HEK293 (cell line): ENCODE measurements at regions not wholly inside any gene's neighbourhood (a gene's known extent, or its start where the extent isn't known, plus 50 kb on each side); places are given as distances from the start of the nearest gene placed in this dataset.

ENCODE experiments used
- EGR2 ChIP-seq: fragments of 450-650 bp; formaldehyde crosslinking; IDR thresholded peaks from 2 replicates; pipeline ENCODE4 v1.5.1; 2016; ENCODE audit warnings: low read depth, missing biosample characterization, missing genetic modification characterization
- HOXA7 ChIP-seq: sonication (generic); formaldehyde crosslinking; IDR thresholded peaks from 2 replicates; pipeline ENCODE4 v1.8.1; 2022; ENCODE audit warnings: missing genetic modification reagents, borderline replicate concordance
- RBAK ChIP-seq: fragments of 450-650 bp; formaldehyde crosslinking; IDR thresholded peaks from 2 replicates; pipeline ENCODE4 v1.5.1; 2016; ENCODE audit warnings: missing biosample characterization, missing genetic modification characterization
- YY1 ChIP-seq: fragments of 450-650 bp; formaldehyde crosslinking; IDR thresholded peaks from 2 replicates; pipeline ENCODE4 v1.5.1; 2018; ENCODE audit warnings: missing biosample characterization, missing genetic modification characterization
- ZBTB1 ChIP-seq: fragments of 450-650 bp; formaldehyde crosslinking; IDR thresholded peaks from 2 replicates; pipeline ENCODE4 v1.5.1; 2016; ENCODE audit warnings: missing biosample characterization, missing genetic modification characterization
- ZBTB8A ChIP-seq: fragments of 450-650 bp; formaldehyde crosslinking; IDR thresholded peaks from 2 replicates; pipeline ENCODE4 v1.5.1; 2016; ENCODE audit warnings: missing biosample characterization, missing genetic modification characterization
- ZFHX2 ChIP-seq: fragments of 450-650 bp; formaldehyde crosslinking; conservative IDR thresholded peaks from 2 replicates; pipeline ENCODE4 v1.5.1; 2016; ENCODE audit warnings: missing biosample characterization, missing genetic modification characterization
- ZNF138 ChIP-seq: fragments of 450-650 bp; formaldehyde crosslinking; IDR thresholded peaks from 2 replicates; pipeline ENCODE4 v1.5.1; 2016; ENCODE audit warnings: missing biosample characterization, missing genetic modification characterization, borderline replicate concordance
- ZNF140 ChIP-seq: fragments of 450-650 bp; formaldehyde crosslinking; IDR thresholded peaks from 2 replicates; pipeline ENCODE4 v1.5.1; 2016; ENCODE audit warnings: missing biosample characterization, missing genetic modification characterization
- ZNF202 ChIP-seq: fragments of 450-650 bp; formaldehyde crosslinking; IDR thresholded peaks from 2 replicates; pipeline ENCODE4 v1.5.1; 2016; ENCODE audit warnings: missing biosample characterization, missing genetic modification characterization, borderline replicate concordance
- ZNF211 ChIP-seq: fragments of 450-650 bp; formaldehyde crosslinking; IDR thresholded peaks from 2 replicates; pipeline ENCODE4 v1.5.1; 2016; ENCODE audit warnings: low read depth, missing biosample characterization, missing genetic modification characterization
- ZNF335 ChIP-seq: fragments of 450-650 bp; formaldehyde crosslinking; conservative IDR thresholded peaks from 2 replicates; pipeline ENCODE4 v1.5.1; 2016; ENCODE audit warnings: missing biosample characterization, missing genetic modification characterization
- ZNF404 ChIP-seq: fragments of 450-650 bp; formaldehyde crosslinking; IDR thresholded peaks from 2 replicates; pipeline ENCODE4 v1.5.1; 2017; ENCODE audit warnings: missing biosample characterization, missing genetic modification characterization
- ZNF416 ChIP-seq: fragments of 450-650 bp; formaldehyde crosslinking; IDR thresholded peaks from 2 replicates; pipeline ENCODE4 v1.5.1; 2016; ENCODE audit warnings: missing biosample characterization, missing genetic modification characterization
- ZNF473 ChIP-seq: fragments of 450-650 bp; formaldehyde crosslinking; IDR thresholded peaks from 2 replicates; pipeline ENCODE4 v1.5.1; 2017; ENCODE audit warnings: missing biosample characterization, missing genetic modification characterization
- ZNF544 ChIP-seq: fragments of 450-650 bp; formaldehyde crosslinking; IDR thresholded peaks from 2 replicates; pipeline ENCODE4 v1.5.0; 2017; ENCODE audit warnings: missing biosample characterization, missing genetic modification characterization
- ZNF558 ChIP-seq: fragments of 450-650 bp; formaldehyde crosslinking; IDR thresholded peaks from 2 replicates; pipeline ENCODE4 v1.5.1; 2016; ENCODE audit warnings: missing biosample characterization, missing genetic modification characterization
- ZNF560 ChIP-seq: fragments of 450-650 bp; formaldehyde crosslinking; IDR thresholded peaks from 2 replicates; pipeline ENCODE4 v1.5.1; 2017; ENCODE audit warnings: missing biosample characterization, missing genetic modification characterization, borderline replicate concordance
- ZNF561 ChIP-seq: fragments of 450-650 bp; IDR thresholded peaks from 2 replicates; pipeline ENCODE4 v1.5.1; 2018; ENCODE audit warnings: missing biosample characterization, missing genetic modification characterization, borderline replicate concordance
- ZNF585B ChIP-seq: fragments of 450-650 bp; formaldehyde crosslinking; IDR thresholded peaks from 2 replicates; pipeline ENCODE4 v1.5.1; 2016; ENCODE audit warnings: missing biosample characterization, missing genetic modification characterization
- ZNF621 ChIP-seq: fragments of 450-650 bp; formaldehyde crosslinking; IDR thresholded peaks from 2 replicates; pipeline ENCODE4 v1.5.1; 2017; ENCODE audit warnings: missing biosample characterization, missing genetic modification characterization
- ZNF677 ChIP-seq: fragments of 450-650 bp; IDR thresholded peaks from 2 replicates; pipeline ENCODE4 v1.5.0; 2018; ENCODE audit warnings: missing biosample characterization, mild to moderate bottlenecking, missing genetic modification characterization, moderate library complexity
- ZNF791 ChIP-seq: fragments of 450-650 bp; formaldehyde crosslinking; IDR thresholded peaks from 2 replicates; pipeline ENCODE4 v1.5.1; 2016; ENCODE audit warnings: missing biosample characterization, missing genetic modification characterization
- ZNF830 ChIP-seq: fragments of 450-650 bp; IDR thresholded peaks from 2 replicates; pipeline ENCODE4 v1.5.0; 2018; ENCODE audit warnings: missing biosample characterization, missing genetic modification characterization, low read depth, mild to moderate bottlenecking, moderate library complexity
- TF ChIP-seq, protein P1 (sequence below): fragments of 450-650 bp; formaldehyde crosslinking; IDR thresholded peaks from 2 replicates; pipeline ENCODE4 v1.5.1; 2016; ENCODE audit warnings: missing biosample characterization, missing genetic modification characterization
- TF ChIP-seq, protein P2 (sequence below): IDR thresholded peaks from 2 replicates; pipeline ENCODE4 v1.6.1; 2011; ENCODE audit warnings: mild to moderate bottlenecking, low read depth, low read length, borderline replicate concordance
- TF ChIP-seq, protein P3 (sequence below): fragments of 450-650 bp; formaldehyde crosslinking; IDR thresholded peaks from 2 replicates; pipeline ENCODE4 v1.5.1; 2016; ENCODE audit warnings: missing biosample characterization, missing genetic modification characterization
- TF ChIP-seq, protein P4 (sequence below): fragments of 450-650 bp; formaldehyde crosslinking; IDR thresholded peaks from 2 replicates; pipeline ENCODE4 v1.5.1; 2016; ENCODE audit warnings: missing biosample characterization, missing genetic modification characterization
- TF ChIP-seq, protein P5 (sequence below): fragments of 450-650 bp; formaldehyde crosslinking; IDR thresholded peaks from 2 replicates; pipeline ENCODE4 v1.5.1; 2016; ENCODE audit warnings: missing biosample characterization, missing genetic modification characterization
- TF ChIP-seq, protein P6 (sequence below): fragments of 450-650 bp; formaldehyde crosslinking; IDR thresholded peaks from 2 replicates; pipeline ENCODE4 v1.5.1; 2016; ENCODE audit warnings: missing biosample characterization, missing genetic modification characterization

DNA sequence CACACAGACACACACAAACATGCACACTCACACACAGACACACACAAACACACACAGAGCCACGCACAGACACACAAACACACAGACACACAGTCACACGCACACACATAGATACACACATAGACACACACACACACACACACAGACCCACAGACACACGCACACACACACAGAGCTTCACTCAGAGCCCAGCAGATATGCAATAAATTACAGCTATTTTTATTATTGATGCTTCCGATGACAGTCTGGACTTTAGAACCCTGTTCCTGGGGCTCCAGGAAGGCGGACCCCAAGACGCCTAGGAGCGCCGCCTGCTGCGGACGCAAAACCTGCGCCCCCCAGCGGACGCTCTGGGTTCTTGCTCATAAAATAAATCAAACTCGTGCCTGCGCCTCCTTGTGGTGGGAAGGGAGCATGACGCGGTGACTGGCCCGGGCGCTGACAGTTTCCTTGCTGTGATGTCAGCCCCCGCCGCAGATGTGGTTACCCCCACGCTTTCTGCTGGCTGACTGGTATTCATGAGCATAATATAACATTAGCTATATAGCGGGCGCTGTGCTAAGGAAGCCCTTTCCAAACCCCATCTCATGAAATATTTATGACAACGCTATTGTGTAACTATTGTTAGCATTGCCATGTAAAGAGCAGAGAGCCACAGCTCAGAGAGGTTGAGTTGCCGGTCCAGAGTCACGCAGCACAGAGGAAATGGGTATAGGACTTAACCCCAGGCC lies 64.4 kb upstream of the TM9SF2 start (continued):
- no peak for TF ChIP-seq ZNF677 (tag by site-specific recombination)
- TF ChIP-seq, protein P1, sequence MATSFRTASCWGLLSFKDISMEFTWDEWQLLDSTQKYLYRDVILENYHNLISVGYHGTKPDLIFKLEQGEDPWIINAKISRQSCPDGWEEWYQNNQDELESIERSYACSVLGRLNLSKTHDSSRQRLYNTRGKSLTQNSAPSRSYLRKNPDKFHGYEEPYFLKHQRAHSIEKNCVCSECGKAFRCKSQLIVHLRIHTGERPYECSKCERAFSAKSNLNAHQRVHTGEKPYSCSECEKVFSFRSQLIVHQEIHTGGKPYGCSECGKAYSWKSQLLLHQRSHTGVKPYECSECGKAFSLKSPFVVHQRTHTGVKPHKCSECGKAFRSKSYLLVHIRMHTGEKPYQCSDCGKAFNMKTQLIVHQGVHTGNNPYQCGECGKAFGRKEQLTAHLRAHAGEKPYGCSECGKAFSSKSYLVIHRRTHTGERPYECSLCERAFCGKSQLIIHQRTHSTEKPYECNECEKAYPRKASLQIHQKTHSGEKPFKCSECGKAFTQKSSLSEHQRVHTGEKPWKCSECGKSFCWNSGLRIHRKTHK (tag by site-specific recombination), result no peak
- TF ChIP-seq ZNF621, result no peak
- TF ChIP-seq ZBTB1 (tag by site-specific recombination), result no peak
- TF ChIP-seq ZNF558 (tag by site-specific recombination), result no peak
- TF ChIP-seq, protein P2, sequence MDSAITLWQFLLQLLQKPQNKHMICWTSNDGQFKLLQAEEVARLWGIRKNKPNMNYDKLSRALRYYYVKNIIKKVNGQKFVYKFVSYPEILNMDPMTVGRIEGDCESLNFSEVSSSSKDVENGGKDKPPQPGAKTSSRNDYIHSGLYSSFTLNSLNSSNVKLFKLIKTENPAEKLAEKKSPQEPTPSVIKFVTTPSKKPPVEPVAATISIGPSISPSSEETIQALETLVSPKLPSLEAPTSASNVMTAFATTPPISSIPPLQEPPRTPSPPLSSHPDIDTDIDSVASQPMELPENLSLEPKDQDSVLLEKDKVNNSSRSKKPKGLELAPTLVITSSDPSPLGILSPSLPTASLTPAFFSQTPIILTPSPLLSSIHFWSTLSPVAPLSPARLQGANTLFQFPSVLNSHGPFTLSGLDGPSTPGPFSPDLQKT, result no peak
- TF ChIP-seq ZNF404 (tag by site-specific recombination), result no peak
- no peak for TF ChIP-seq ZNF211 (tag by site-specific recombination)
- no peak for TF ChIP-seq ZNF585B (tag by site-specific recombination)
- TF ChIP-seq RBAK, result no peak
- TF ChIP-seq, protein P3, sequence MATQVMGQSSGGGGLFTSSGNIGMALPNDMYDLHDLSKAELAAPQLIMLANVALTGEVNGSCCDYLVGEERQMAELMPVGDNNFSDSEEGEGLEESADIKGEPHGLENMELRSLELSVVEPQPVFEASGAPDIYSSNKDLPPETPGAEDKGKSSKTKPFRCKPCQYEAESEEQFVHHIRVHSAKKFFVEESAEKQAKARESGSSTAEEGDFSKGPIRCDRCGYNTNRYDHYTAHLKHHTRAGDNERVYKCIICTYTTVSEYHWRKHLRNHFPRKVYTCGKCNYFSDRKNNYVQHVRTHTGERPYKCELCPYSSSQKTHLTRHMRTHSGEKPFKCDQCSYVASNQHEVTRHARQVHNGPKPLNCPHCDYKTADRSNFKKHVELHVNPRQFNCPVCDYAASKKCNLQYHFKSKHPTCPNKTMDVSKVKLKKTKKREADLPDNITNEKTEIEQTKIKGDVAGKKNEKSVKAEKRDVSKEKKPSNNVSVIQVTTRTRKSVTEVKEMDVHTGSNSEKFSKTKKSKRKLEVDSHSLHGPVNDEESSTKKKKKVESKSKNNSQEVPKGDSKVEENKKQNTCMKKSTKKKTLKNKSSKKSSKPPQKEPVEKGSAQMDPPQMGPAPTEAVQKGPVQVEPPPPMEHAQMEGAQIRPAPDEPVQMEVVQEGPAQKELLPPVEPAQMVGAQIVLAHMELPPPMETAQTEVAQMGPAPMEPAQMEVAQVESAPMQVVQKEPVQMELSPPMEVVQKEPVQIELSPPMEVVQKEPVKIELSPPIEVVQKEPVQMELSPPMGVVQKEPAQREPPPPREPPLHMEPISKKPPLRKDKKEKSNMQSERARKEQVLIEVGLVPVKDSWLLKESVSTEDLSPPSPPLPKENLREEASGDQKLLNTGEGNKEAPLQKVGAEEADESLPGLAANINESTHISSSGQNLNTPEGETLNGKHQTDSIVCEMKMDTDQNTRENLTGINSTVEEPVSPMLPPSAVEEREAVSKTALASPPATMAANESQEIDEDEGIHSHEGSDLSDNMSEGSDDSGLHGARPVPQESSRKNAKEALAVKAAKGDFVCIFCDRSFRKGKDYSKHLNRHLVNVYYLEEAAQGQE (tag by site-specific recombination), result no peak; the same call in 1 of the 2 replicates
- peak; percentile 69 for TF ChIP-seq ZFHX2 (tag by site-specific recombination)
- peak; percentile 91 for TF ChIP-seq ZNF335 (tag by site-specific recombination)
- no peak for TF ChIP-seq ZNF473 (tag by site-specific recombination)
- no peak for TF ChIP-seq ZNF560 (tag by site-specific recombination)
- TF ChIP-seq, protein P4, sequence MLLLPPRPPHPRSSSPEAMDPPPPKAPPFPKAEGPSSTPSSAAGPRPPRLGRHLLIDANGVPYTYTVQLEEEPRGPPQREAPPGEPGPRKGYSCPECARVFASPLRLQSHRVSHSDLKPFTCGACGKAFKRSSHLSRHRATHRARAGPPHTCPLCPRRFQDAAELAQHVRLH (tag by site-specific recombination), result no peak
- 0 out of 2 replicates have a peak, but pooled peaks have one; percentile 39 for TF ChIP-seq ZNF561 (tag by site-specific recombination)
- no peak for TF ChIP-seq ZNF202 (tag by site-specific recombination)
- no peak for TF ChIP-seq ZNF830 (tag by site-specific recombination)
- no peak for TF ChIP-seq ZNF416
- TF ChIP-seq, protein P5, sequence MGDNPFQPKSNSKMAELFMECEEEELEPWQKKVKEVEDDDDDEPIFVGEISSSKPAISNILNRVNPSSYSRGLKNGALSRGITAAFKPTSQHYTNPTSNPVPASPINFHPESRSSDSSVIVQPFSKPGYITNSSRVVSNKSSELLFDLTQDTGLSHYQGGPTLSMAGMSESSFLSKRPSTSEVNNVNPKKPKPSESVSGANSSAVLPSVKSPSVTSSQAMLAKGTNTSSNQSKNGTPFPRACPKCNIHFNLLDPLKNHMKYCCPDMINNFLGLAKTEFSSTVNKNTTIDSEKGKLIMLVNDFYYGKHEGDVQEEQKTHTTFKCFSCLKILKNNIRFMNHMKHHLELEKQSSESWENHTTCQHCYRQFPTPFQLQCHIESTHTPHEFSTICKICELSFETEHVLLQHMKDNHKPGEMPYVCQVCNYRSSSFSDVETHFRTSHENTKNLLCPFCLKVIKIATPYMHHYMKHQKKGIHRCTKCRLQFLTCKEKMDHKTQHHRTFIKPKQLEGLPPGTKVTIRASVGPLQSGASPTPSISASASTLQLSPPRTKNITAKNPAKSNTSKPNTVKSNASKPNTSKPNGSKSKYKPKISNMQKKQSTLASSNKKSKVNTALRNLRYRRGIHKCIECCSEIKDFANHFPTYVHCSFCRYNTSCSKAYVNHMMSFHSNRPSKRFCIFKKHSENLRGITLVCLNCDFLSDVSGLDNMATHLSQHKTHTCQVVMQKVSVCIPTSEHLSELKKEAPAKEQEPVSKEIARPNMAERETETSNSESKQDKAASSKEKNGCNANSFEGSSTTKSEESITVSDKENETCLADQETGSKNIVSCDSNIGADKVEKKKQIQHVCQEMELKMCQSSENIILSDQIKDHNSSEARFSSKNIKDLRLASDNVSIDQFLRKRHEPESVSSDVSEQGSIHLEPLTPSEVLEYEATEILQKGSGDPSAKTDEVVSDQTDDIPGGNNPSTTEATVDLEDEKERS (tag by site-specific recombination), result 0 out of 2 replicates have a peak, but pooled peaks have one; percentile 23
- no peak for TF ChIP-seq ZNF544 (tag by site-specific recombination)
- TF ChIP-seq, protein P6, sequence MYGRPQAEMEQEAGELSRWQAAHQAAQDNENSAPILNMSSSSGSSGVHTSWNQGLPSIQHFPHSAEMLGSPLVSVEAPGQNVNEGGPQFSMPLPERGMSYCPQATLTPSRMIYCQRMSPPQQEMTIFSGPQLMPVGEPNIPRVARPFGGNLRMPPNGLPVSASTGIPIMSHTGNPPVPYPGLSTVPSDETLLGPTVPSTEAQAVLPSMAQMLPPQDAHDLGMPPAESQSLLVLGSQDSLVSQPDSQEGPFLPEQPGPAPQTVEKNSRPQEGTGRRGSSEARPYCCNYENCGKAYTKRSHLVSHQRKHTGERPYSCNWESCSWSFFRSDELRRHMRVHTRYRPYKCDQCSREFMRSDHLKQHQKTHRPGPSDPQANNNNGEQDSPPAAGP (tag by site-specific recombination), result no peak
- TF ChIP-seq ZBTB8A (tag by site-specific recombination), result peak; percentile 55
- TF ChIP-seq HOXA7 (CRISPR knock-in tag), result no peak
- peak; percentile 66; the same call in 1 of the 2 replicates for TF ChIP-seq EGR2
- TF ChIP-seq YY1 (tag by site-specific recombination), result peak; percentile 26; the same call in 1 of the 2 replicates
- no peak for TF ChIP-seq ZNF140 (tag by site-specific recombination)
- TF ChIP-seq ZNF791 (tag by site-specific recombination), result 0 out of 2 replicates have a peak, but pooled peaks have one; percentile 46
- no peak for TF ChIP-seq ZNF138 (tag by site-specific recombination)
